ENCODE measurements at regions not wholly inside any gene's neighbourhood (a gene's known extent, or its start where the extent isn't known, plus 50 kb on each side); places are given as distances from the start of the nearest gene placed in this dataset.
A peak's percentile ranks its signal among the peaks of the same experiment; 100 is the strongest.

DNA sequence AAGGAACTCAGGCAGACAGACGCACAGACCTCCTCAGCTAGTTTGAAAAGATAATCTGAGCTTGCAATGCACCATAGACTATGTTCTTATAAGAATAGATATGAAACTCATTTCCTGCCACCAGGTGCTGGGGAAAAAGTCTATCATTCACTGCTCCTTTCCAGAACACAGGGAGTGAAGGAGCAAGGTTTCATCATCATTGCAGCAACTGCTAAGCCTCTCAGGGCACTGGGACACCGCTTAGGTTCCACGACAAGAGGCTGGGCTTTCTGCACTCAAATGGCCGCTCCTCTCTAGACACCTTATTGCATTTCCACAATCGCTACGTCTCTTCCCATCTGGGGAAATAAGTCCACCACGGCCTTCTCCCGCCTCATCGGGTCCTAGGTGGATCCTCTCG, 418.5 kb upstream of the JARID2 start:
- H3K27me3 ChIP-seq (ENCODE audit: insufficient read depth, poor library complexity, severe bottlenecking) = no peaks in the 10 kb centered on the region
- DNase-seq (ENCODE audit: low read depth in 1 of 2, low spot score in 1 of 2) = no peak
- H3K27ac ChIP-seq (replicated peaks) = no peak overlapping the region
- TF ChIP-seq GABPA (IDR thresholded peaks at IDR 0.05; ENCODE audit: low read depth) = no peak
- no peak for TF ChIP-seq POLR2AphosphoS5 (IDR thresholded peaks at IDR 0.05; ENCODE audit: low read depth)
- TF ChIP-seq, protein P1, sequence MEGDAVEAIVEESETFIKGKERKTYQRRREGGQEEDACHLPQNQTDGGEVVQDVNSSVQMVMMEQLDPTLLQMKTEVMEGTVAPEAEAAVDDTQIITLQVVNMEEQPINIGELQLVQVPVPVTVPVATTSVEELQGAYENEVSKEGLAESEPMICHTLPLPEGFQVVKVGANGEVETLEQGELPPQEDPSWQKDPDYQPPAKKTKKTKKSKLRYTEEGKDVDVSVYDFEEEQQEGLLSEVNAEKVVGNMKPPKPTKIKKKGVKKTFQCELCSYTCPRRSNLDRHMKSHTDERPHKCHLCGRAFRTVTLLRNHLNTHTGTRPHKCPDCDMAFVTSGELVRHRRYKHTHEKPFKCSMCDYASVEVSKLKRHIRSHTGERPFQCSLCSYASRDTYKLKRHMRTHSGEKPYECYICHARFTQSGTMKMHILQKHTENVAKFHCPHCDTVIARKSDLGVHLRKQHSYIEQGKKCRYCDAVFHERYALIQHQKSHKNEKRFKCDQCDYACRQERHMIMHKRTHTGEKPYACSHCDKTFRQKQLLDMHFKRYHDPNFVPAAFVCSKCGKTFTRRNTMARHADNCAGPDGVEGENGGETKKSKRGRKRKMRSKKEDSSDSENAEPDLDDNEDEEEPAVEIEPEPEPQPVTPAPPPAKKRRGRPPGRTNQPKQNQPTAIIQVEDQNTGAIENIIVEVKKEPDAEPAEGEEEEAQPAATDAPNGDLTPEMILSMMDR (IDR thresholded peaks at IDR 0.05; ENCODE audit: insufficient read depth, low read length) = no peak
- TF ChIP-seq SPI1 (IDR thresholded peaks at IDR 0.05; ENCODE audit: borderline replicate concordance, low read depth) = no peak
- TF ChIP-seq, protein P2, sequence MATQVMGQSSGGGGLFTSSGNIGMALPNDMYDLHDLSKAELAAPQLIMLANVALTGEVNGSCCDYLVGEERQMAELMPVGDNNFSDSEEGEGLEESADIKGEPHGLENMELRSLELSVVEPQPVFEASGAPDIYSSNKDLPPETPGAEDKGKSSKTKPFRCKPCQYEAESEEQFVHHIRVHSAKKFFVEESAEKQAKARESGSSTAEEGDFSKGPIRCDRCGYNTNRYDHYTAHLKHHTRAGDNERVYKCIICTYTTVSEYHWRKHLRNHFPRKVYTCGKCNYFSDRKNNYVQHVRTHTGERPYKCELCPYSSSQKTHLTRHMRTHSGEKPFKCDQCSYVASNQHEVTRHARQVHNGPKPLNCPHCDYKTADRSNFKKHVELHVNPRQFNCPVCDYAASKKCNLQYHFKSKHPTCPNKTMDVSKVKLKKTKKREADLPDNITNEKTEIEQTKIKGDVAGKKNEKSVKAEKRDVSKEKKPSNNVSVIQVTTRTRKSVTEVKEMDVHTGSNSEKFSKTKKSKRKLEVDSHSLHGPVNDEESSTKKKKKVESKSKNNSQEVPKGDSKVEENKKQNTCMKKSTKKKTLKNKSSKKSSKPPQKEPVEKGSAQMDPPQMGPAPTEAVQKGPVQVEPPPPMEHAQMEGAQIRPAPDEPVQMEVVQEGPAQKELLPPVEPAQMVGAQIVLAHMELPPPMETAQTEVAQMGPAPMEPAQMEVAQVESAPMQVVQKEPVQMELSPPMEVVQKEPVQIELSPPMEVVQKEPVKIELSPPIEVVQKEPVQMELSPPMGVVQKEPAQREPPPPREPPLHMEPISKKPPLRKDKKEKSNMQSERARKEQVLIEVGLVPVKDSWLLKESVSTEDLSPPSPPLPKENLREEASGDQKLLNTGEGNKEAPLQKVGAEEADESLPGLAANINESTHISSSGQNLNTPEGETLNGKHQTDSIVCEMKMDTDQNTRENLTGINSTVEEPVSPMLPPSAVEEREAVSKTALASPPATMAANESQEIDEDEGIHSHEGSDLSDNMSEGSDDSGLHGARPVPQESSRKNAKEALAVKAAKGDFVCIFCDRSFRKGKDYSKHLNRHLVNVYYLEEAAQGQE (IDR thresholded peaks at IDR 0.05; ENCODE audit: insufficient replicate concordance, low read depth) = no peak
- no peak overlapping the region for H3K4me3 ChIP-seq (replicated peaks; ENCODE audit: insufficient read depth, low read length)

DNA sequence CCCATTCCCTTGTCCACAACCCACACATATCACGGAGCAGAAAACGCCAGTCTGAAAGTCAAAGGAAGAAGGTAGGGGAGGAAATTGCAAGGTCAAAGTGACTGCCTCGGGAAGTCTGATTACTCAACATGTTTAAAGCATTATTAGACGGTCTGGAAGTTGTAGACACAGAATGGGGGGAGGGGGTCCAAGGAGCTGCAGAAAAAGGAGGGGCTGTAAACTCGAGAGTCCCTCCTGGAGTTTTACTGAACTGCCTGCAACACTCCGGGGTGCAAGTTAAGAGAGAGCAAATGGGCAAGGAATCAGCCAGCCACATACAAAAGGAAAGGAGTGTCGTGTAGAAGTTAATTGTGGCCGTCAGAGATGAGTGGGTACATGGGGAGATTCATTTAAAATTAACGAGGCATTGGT, 417.7 kb upstream of the JARID2 start:
- no peak for TF ChIP-seq GABPA (IDR thresholded peaks at IDR 0.05; ENCODE audit: low read depth)
- no peak for TF ChIP-seq POLR2AphosphoS5 (IDR thresholded peaks at IDR 0.05; ENCODE audit: low read depth)
- no peak for TF ChIP-seq SPI1 (IDR thresholded peaks at IDR 0.05; ENCODE audit: borderline replicate concordance, low read depth)
- TF ChIP-seq, protein P2 (IDR thresholded peaks at IDR 0.05; ENCODE audit: insufficient replicate concordance, low read depth) = no peak
- TF ChIP-seq, protein P1 (IDR thresholded peaks at IDR 0.05; ENCODE audit: insufficient read depth, low read length) = no peak
- H3K27me3 ChIP-seq (ENCODE audit: insufficient read depth, poor library complexity, severe bottlenecking) = no peaks in the 10 kb centered on the region
- no peak overlapping the region for H3K4me3 ChIP-seq (replicated peaks; ENCODE audit: insufficient read depth, low read length)
- DNase-seq (ENCODE audit: low read depth in 1 of 2, low spot score in 1 of 2) = peak in 1 of 2 experiments; percentile 28
- H3K27ac ChIP-seq (replicated peaks) = no peak overlapping the region; the same call in 1 of the 2 replicates

DNA sequence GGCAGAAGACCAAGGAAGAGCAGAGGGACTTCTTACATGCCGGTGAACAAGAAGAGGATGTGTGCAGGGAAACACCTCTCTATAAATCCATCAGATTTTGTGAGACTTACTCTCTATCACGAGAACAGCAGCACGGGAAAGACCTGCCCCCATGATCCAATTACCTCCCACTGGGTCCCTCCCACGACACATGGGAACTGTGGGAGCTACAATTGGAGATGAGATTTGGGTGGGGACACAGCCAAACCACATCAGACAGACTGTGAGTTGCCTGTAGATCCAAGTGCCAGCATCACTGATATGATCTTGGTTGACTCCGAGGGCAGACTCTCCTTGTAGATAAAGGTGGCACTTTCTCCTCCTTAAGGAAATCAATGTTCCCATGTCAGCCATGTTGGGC, 414.8 kb upstream of the JARID2 start:
- TF ChIP-seq POLR2AphosphoS5 (IDR thresholded peaks at IDR 0.05; ENCODE audit: low read depth) (no peak), SPI1 (IDR thresholded peaks at IDR 0.05; ENCODE audit: borderline replicate concordance, low read depth) (no peak), GABPA (IDR thresholded peaks at IDR 0.05; ENCODE audit: low read depth) (no peak)
- TF ChIP-seq, protein P1 (IDR thresholded peaks at IDR 0.05; ENCODE audit: insufficient read depth, low read length) = no peak
- TF ChIP-seq, protein P2 (IDR thresholded peaks at IDR 0.05; ENCODE audit: insufficient replicate concordance, low read depth) = no peak
- Histone ChIP-seq H3K27me3 (ENCODE audit: insufficient read depth, poor library complexity, severe bottlenecking) (no peaks in the 10 kb centered on the region), H3K4me3 (replicated peaks; ENCODE audit: insufficient read depth, low read length) (no peak overlapping the region), H3K27ac (replicated peaks) (no peak overlapping the region)
- no peak for DNase-seq (ENCODE audit: low read depth in 1 of 2, low spot score in 1 of 2)

All from HL-60 (cell line).